ENCODE measurements at regions not wholly inside any gene's neighbourhood (a gene's known extent, or its start where the extent isn't known, plus 50 kb on each side); places are given as distances from the start of the nearest gene placed in this dataset.

DNA sequence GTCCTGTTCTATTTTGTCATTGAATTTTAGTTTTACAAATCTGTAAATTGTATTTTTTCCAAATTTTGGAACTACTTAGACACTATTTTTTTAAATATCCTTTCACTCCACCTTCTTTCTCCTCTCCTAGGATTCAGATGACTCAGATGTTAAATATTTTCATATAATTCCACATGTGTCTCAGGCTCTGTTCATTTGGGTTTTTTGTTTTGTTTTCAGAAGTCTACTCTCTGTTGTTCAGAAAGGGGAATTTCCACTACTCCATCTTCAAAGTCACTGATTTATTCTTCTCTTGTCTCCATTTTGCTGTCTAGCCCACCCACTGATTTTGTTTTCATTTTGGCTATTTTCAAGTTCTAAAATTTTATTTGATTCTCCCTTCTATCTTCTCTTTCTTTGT lies 264.0 kb upstream of the SLIT2 start:
- no peak for DNase-seq

DNA sequence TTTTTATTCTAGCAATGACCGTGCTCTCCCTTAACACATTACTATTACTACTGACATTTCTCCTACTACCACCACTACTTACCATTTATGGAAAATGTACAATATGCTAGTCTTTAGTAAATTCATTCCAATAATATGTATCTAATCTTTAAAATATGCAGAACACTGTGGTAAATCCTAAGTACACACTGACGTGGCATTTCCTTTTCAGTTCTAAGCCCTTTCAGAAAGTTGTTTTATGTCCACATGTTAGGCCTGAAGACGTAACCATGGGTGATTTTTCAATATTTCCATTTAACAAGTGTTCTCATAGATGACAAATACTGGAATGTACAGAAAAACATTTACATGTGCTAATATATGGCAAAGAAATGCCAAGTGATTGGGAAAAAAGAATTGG lies 268.6 kb upstream of the SLIT2 start:
- no peak for DNase-seq

DNA sequence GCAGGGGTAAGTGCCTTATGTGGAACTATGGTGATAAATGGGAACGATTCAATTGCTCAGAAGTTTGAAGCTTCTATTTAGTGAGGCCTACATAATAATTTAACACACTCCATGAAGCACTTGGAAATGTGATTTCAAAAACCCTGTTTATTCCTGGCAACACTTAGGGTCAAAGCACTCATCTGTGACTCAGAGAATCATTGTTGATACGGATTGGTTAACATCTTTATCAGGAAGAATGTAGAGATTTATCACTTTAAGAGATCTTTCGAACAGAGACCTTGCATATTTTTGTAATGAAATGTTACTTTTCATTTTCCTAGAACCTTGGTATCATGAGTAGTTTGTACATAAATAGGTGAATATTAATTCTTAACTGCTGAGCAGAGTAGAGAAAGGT lies 269.1 kb upstream of the SLIT2 start:
- DNase-seq: no peak

DNA sequence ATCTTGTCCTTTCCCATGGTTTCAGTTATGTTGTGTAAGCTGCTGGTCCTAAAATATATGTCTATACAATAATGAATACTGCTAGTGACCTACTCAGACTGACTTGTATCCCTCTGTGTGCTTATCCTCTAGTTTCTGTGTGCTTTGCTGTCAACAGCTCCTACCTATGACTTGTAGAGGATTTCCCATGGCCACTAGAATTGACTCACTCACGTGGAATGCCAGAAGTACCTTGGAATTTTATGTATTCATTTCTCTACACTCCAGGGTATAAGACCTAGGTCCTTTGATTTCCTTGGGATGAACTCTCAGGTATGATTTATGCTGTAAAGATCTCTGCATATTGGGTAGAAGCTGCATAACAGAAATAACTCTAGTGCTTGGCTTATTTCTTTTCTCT lies 279.9 kb upstream of the SLIT2 start:
- no peak for DNase-seq

DNA sequence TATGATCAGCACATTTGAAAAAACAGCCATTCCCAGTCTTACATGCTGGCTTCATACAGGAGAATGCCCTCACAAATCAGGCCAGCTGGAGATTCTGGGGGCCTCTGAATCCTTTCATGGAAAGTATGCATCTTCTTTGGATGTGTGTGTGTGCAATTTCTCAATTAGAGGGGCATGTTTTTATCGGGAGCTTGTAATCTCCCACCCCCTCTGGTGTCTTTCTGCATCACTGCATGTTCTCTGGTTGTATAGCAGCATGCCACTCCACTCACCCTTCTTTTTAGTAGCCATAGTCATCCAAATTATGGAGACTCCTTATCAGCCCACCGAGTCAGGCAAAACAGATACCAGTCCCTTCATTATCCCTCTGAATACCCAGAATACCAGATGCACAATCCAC lies 282.2 kb upstream of the SLIT2 start:
- no peak for DNase-seq

DNA sequence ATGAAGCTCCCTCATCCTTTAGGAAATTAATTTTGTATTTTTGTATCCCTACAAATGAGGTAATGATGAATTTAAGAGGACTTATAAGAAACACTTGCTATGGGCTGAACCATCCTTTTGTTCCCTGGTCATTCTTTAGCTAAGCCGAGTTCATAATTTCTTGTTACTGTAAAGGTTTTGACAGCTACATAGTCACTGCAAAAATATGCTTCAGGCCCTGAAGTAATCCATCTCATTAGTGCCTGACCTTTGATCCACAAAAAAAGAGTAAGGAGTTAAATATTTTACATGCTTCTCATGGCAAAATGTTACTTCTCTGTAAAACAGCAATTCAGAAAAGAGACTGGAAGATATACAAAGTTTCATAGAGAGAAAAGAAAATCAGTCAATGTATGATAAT lies 290.6 kb upstream of the SLIT2 start:
- DNase-seq: no peak

DNA sequence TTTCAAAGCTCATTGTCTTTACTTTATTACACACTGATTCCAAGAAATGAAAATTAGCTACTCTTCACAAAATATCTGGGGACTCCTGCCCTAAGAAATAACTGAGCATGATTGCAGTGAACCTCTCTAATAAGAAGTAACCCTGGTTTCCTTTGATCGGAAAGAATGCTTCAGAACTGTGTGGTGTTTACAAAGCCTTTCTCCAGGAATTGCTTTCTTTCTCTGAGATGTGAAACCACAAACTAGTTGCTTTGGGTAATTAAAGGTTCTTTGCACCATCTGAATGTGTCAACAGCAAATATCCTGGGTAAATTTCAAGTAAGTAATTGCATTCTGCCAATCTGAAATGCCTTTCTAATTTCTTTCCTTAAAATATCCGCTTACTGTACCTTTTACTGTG lies 292.9 kb upstream of the SLIT2 start:
- no peak for DNase-seq

DNA sequence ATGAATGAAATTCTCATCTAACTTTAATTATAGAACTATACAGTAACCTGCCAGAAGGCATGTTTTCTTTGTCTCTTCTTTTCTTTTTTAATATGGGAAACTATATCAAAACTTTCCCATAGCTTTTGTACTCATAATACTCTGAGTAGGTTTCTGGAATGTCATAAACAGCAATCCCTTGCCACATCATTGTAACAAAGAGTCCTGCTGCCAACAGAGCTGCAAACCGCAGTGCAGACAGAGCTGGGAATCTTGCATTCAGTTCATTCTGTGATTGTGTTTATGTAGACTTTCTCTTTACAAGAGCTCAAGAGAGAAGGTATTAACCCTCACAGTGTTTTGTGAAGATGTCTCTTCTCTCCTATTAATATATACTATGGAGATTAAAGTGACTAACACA lies 304.4 kb upstream of the SLIT2 start:
- DNase-seq: no peak

DNA sequence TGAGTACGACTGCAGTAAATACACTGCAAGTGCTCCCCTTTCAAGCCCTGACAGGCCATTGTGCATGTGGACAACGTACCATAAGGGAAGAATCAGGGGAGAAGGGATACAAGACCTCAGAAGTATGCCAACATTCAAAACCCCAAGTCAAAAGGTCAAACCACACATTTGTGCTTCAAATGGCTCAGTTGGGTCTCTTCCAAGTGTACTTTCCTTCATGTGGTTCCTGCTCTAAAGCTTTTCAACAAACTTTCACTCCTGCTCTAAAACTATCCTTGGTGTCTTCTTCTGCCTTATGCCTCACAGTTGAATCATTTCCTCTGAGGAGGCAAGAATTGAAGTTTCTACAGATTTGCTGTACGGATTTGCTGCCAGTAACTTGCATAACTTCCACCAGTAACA lies 305.7 kb upstream of the SLIT2 start:
- DNase-seq: no peak

DNA sequence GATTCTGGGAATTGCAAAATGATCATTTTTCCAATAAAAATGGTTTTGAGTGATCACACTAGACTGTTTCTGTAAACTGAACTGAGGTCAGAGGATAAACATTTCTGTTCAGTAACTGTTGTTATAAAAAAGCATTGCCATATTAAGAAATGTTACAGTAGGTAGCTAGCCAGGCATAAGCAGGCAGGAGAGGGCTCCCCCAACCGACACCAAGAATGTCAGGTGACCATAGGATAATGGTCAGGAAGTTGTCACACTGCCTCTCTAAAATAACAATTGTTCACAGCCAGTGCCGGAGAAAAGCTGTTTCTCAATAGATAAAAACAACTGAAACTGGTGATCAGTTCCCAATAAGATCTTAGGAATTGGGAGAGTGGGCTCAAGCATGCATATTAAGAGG lies 306.2 kb upstream of the SLIT2 start:
- DNase-seq: no peak

DNA sequence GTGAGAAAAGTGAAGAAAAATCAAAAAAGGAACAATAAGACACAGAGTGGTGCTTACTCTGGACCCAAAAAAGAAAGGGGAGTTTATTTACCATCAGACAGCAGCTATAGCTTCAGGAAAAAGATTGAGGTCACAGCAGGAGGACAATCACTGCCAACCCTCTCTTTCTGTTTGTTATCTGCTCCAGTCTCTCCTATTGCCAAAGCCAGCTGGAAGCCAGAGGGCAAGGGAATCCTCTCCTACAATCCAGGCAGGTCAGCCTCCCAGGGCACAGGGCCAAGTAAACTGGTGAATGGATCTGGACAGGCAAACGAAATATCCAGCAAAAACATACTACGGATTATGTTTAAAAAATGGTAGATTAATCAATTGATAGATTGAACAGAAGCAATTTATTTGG lies 306.9 kb upstream of the SLIT2 start:
- DNase-seq: peak; percentile 69

DNA sequence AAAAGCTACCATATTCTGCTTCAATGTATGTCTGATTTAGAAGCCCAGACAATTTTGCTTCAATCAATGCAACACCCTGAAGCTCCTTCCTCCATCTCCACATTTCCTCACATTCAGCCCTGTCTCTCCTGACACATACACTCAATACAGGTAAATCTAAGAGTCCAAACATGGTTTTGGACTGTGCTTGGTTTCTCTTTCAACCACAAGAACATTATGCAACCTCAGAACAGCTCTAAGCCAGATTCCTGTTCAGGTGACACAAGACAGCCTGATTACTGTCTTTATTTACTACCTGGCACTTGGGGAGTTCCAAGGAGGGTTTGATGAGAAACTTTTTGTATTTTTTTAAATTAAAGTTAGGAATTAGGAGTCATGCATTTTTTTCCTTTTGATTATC lies 307.5 kb upstream of the SLIT2 start:
- no peak for DNase-seq

DNA sequence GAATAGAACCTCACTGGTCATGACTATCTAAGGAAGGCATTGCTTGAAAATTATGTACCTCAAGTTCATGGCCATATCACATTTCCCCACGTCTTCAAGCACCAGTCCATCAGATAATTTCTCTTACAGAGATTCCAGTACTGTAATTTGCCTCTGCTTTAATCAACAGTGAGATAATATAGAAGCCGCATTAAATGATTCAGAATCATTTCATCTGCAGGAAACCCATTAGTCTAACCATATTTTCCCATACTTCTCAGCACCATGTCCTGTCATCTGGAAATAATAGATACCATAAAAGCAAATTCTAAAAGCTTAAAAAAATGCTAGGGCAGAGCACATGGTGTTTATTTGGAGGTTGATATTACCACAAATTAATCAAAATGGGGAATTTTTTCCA lies 310.3 kb upstream of the SLIT2 start:
- DNase-seq: no peak

DNA sequence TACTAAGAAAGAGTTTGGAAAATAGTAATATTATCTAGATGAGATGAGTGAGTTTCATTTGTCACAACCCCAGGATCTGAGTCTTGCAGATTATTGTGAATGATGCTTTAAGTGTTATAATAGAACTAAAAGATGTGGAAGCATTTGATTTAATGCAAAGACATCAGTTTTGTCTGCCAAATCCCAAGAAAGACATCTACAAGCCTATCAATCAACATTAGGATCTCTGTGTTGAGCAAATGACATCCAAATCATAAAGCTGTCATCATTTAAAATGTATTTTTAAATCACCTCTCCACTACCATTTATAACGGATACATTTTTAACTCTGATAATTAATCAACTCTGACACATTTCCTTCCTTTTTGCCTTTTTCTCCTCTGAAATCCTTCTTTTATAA lies 310.8 kb upstream of the SLIT2 start:
- DNase-seq: no peak

DNA sequence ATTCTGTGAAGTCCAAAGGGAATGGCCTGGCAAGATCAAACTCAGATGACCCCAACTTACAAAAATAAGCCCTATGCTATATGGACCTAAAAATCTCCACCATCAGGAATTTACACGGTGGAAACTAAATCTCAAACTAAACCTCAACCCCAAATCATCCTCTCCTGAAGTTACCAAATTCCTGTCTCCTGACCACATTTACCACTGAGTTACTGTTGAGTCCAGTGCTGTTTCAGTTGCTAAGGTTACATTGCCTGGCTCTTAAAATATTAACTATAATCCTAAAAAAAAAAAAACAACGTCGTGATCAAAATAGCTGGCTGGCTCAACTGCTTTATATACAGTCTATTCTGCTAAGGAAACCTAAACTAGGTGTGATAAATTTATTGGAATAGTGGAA lies 315.2 kb upstream of the SLIT2 start:
- no peak for DNase-seq

DNA sequence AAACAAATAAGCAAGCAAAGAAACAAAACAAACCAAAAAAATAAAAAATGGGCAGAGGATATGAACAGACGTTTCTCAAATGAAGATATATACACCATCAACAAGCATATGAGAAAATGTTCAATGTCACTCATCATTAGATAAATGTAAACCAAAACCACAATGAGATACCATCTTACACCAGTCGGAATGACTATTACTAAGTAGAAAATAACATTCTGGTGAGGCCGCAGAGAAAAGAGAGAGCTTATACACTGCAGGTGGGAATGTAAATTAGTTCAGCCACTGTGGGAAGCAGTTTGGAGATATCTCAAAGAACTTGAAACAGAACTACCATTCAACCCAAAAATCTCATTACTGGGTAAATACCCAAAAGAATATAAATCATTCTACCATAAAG lies 321.0 kb upstream of the SLIT2 start:
- no peak for DNase-seq

DNA sequence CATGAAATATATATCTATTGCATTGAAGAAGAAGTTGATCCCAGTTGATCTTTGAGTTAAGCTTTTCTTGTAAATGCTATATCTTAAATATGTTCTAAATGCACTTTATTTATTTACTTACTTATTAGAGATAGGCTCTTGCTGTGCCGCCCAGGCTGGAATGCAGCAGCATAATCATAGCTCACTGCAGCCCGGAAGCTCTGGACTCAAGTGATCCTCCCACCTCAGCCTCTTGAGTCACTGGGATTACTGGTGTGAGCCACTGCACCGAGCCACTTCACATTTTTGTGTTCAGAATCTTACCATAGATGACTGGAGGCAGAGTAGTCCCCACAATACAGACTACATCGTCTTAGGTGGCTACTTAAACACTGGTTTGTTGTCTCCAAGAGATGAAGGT lies 324.3 kb upstream of the SLIT2 start:
- no peak for DNase-seq

DNA sequence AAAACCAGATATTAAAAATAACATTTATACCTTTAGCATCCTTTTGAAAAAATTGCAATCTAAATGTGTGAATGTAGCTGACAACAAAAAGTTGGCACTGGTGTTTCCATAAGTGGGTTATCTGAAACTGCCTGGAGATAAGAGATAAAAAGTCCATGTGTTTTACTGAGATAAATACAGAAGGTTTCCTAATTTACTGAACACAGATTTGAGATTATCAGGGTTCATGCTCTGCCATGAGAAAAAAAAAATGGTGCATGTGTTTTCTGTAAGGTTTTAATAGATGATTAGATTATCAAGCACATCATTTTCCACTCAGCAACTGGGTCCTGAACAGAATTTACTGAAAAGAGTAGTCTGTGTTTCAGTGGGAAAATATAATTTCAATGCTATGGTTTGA lies 326.2 kb upstream of the SLIT2 start:
- DNase-seq: no peak

DNA sequence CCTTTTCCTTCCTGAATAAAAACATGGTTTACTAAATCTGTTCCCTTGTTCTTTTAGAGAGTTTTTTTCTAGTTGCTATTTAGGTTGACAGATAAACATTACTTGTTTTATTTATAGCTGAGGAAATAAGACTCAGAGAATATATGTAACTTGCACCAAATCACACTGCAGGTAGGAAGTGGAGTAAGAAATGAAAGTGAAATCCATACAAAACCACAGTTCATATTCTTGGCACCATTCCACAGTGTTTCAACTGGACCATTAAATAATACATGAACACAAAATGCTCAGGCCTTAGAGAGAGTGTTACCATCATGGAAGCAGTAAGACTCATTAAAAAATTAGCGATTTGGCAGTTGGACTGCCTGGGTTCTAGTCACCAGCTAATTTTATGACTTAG lies 326.9 kb upstream of the SLIT2 start:
- peak; percentile 37 for DNase-seq

DNA sequence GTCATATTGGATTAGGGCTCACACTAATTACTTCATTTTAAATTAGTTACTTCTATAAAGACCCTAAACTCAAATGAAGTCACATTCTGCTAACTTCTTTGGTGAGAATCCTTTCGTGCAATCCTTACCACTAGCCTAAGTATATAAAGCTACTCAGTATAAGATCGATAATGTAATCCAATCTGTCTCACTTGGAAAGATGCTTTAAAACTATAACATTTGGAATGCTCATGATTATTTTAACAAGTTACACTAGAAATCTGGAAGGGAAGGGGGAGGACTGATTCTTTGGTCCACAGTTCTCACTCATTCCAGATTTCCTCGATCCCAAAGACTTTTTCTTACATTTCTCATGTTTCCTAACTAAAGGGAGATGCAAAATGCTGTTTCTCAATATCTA lies 336.4 kb upstream of the SLIT2 start:
- no peak for DNase-seq

DNA sequence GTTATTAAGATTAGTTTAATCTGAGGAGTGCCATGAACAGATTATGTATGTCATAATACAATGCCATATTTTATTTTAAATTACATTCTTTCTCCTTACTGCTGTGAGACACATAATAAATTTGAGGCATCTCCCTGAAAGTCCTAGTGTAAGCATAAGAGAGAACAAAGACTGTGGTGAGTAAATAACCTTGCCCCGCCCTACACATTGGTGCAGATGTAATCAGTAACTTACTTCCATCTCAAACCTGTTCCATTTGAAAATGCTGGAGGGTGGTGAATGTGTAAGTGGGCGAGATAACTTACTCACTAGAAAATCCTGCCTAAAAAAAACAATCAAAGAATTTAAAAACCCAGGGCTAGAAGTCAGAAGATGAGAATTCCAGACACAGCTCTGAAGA lies 338.1 kb upstream of the SLIT2 start:
- no peak for DNase-seq

DNA sequence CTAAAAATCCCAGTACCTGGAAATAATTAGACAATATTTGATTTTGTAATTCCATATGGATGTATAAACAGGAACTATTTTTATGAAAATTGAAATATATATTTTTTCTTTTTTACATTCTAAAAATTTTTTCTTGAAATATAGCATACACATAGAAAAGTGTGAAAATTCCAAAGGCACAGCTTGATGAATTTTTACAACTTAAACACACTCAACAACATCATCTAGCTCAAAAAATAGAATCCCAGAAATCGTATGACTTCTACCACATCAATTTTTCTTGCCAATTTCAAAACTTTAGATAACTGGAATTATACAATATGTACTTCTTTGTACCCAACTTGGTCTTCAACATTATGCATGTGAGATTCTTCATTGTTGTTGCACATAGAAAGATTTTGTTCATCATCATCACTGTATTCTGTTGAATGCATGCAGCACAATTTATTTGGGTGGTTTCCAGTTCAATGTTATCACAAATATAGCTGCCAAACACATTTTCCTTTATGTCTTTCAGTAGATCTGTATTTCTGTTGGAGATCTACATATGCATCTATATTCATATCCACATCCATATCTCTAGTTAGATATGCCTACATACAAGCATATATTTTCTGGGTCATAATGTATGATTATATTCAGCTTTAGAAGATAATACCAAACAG lies 340.7 kb upstream of the SLIT2 start:
- DNase-seq: no peak

DNA sequence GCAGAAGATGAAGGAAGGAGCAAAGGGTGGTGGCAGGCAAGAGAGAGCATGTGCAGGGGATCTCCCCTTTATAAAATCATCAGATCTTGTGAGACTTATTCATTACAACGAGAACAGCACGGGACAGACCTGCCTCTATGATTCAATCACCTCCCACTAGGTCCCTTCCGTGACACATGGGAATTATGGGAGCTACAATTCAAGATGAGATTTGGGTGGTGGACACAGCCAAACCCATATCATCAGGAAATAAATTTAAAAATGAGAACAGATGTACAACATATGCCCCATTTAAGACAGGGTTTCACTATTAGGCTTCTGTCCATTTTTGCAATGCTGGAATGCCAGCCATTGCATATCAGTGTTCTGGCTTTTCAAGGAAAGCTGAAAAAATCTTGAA lies 346.7 kb upstream of the SLIT2 start:
- no peak for DNase-seq

DNA sequence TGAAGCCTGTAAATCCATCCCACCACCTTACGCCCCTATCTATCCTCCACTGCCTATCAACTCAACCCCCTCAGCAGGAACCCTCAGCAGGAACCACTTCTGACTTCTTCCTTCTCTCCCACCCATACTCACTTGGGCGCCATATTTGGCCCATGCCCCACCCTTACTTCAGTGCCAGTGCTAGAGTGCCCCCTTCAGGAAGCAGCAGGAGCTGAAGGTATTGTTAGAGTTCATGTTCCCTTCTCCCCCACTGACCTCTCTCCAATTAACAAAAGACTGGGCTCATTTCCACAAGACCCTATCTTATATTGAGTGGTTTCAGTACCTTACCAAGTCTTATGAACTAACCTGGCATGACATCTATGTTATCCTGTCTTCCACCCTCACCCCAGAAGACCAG lies 363.1 kb upstream of the SLIT2 start:
- no peak for DNase-seq

DNA sequence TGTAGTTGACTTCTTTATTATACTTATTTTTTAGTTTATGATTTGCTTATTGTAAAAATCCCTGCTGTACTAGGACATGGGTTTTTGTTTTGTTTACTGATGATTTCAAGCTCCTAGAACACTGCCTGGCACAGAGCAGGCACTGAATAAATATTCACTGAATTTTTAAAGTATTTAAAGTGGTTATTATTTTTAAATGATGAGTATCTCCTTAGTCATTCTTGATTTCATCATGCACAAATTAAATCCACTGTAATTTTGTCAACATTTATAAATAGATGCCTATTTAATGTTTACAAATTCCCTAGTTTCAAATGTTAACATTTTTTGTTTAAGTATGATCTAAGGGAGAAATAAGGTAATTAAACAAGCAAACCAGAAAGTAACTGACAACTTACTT lies 367.9 kb upstream of the SLIT2 start:
- no peak for DNase-seq

DNA sequence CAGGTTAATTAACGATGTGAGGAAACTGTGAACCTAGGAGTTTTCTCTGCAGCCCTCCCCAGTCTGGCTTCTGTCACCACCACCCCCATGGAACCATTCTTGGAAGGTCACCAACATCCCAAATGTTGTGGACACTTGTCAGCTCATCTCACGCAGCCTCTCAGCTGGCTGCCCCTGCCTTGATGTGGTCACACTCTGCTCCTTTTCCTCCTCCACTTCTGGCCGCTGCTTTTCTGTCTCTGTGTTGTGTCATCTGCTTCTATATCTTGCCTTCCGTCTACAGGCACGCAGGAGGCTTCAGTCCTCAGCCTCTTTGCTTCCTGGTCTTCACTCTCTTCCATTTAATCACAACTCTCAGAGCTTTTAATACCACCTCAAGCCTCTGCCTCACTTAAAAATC lies 371.5 kb upstream of the SLIT2 start:
- DNase-seq: no peak
